GM21717 (cell line): ENCODE measurements at regions not wholly inside any gene's neighbourhood (a gene's known extent, or its start where the extent isn't known, plus 50 kb on each side); places are given as distances from the start of the nearest gene placed in this dataset.
"Not testable (repeated sequence)": the region's sequence is repeated elsewhere in the genome, so short reads cannot be mapped to it uniquely, and the experiment has no call there.

Experiments
- ATAC-seq: cut with Tn5 transposase; IDR thresholded peaks from one replicate; pipeline ENCODE4 v1.9.1; 2021; ENCODE audit warnings: mild to moderate bottlenecking, moderate library complexity; ENCODE audit not compliant: unreplicated experiment

GRCh38 chr6:84905823-84906222, 141.4 kb upstream of the TBX18 start:
- ATAC-seq: no peak

GRCh38 chr6:84902354-84902928, 138.0 kb upstream of the TBX18 start:
- ATAC-seq: no peak

GRCh38 chr6:84897988-84898594, 133.7 kb upstream of the TBX18 start:
- ATAC-seq: no peak

- no peak for ATAC-seq
Observed at GRCh38 chr6:84897011-84897410, 132.6 kb upstream of the TBX18 start.

- no peak for ATAC-seq
Observed at GRCh38 chr6:84892671-84893070, 128.3 kb upstream of the TBX18 start.

GRCh38 chr6:84882768-84883766, 118.7 kb upstream of the TBX18 start:
- ATAC-seq: no peak

- ATAC-seq: not testable (repeated sequence)
Observed at GRCh38 chr6:84879385-84879784, 115.0 kb upstream of the TBX18 start.

GRCh38 chr6:84877515-84878210, 113.3 kb upstream of the TBX18 start:
- ATAC-seq: no peak

- no peak for ATAC-seq
Observed at GRCh38 chr6:84876723-84877514, 112.5 kb upstream of the TBX18 start.

GRCh38 chr6:84872996-84873723, 108.8 kb upstream of the TBX18 start:
- ATAC-seq: no peak

GRCh38 chr6:84871925-84872324, 107.5 kb upstream of the TBX18 start:
- ATAC-seq: no peak

GRCh38 chr6:84870672-84871071, 106.3 kb upstream of the TBX18 start:
- no peak for ATAC-seq

- ATAC-seq: no peak
Observed at GRCh38 chr6:84868149-84868548, 103.8 kb upstream of the TBX18 start.

- ATAC-seq: no peak
Observed at GRCh38 chr6:84867521-84867920, 103.1 kb upstream of the TBX18 start.

- ATAC-seq: no peak
Observed at GRCh38 chr6:84866715-84867114, 102.3 kb upstream of the TBX18 start.

GRCh38 chr6:84865372-84865771, 101.0 kb upstream of the TBX18 start:
- not testable (repeated sequence) for ATAC-seq

- no peak for ATAC-seq
Observed at GRCh38 chr6:84862843-84863242, 98.4 kb upstream of the TBX18 start.

GRCh38 chr6:84860920-84861319, 96.5 kb upstream of the TBX18 start:
- ATAC-seq: no peak

GRCh38 chr6:84860509-84860908, 96.1 kb upstream of the TBX18 start:
- no peak for ATAC-seq
